Choroid plexus epithelial cell (primary cell): ENCODE measurements at regions not wholly inside any gene's neighbourhood (a gene's known extent, or its start where the extent isn't known, plus 50 kb on each side); places are given as distances from the start of the nearest gene placed in this dataset.

Source experiments
- DNase-seq: peaks from one replicate; pipeline ENCODE4 v3.0.0-alpha.2; 2010; ENCODE audit warnings: low read depth
- H3K4me3 ChIP-seq: 2 replicates; pipeline ENCODE4 v1.5.1; 2011; ENCODE audit warnings: low read depth, mild to moderate bottlenecking, control low read depth, low read length, moderate library complexity
- CTCF ChIP-seq: conservative IDR thresholded peaks from 2 replicates; pipeline ENCODE4 v1.5.1; 2011; ENCODE audit warnings: low read depth, mild to moderate bottlenecking, control low read depth, inconsistent platforms, low read length, moderate library complexity

GRCh38 chr2:215615803-215616174 lies 179.9 kb upstream of the FN1 start:
- no peak for DNase-seq
- no peak for TF ChIP-seq CTCF
- no peak overlapping the region for H3K4me3 ChIP-seq

GRCh38 chr2:215615067-215615802 lies 179.4 kb upstream of the FN1 start:
- no peak for DNase-seq
- no peak for TF ChIP-seq CTCF
- no peak overlapping the region for H3K4me3 ChIP-seq

GRCh38 chr2:215614296-215614695 lies 178.4 kb upstream of the FN1 start:
- TF ChIP-seq CTCF = no peak
- no peak overlapping the region for H3K4me3 ChIP-seq
- no peak for DNase-seq

GRCh38 chr2:215613888-215614287 lies 178.0 kb upstream of the FN1 start:
- no peak for TF ChIP-seq CTCF
- H3K4me3 ChIP-seq = no peak overlapping the region
- no peak for DNase-seq

GRCh38 chr2:215613280-215613679 lies 177.4 kb upstream of the FN1 start:
- DNase-seq = peak; percentile 54
- no peak overlapping the region for H3K4me3 ChIP-seq
- no peak for TF ChIP-seq CTCF

GRCh38 chr2:215612786-215613185 lies 176.9 kb upstream of the FN1 start:
- peak; percentile 93 for DNase-seq
- TF ChIP-seq CTCF = no peak
- no peak overlapping the region for H3K4me3 ChIP-seq

GRCh38 chr2:215611609-215612386 lies 175.9 kb upstream of the FN1 start:
- no peak for TF ChIP-seq CTCF
- DNase-seq = no peak
- H3K4me3 ChIP-seq = no peak overlapping the region
